SK-N-SH (cell line): ENCODE measurements at regions not wholly inside any gene's neighbourhood (a gene's known extent, or its start where the extent isn't known, plus 50 kb on each side); places are given as distances from the start of the nearest gene placed in this dataset.

Experiments used
- EZH2phosphoT487 ChIP-seq: fragments of 200-600 bp; sonication (generic); IDR thresholded peaks from 2 replicates; pipeline ENCODE4 v1.6.1; 2017; ENCODE audit warnings: low read depth, mixed run types, mild to moderate bottlenecking, antibody characterized with exemption, moderate library complexity, borderline replicate concordance
- FOSL2 ChIP-seq: IDR thresholded peaks from 2 replicates; pipeline ENCODE4 v1.4.0; 2012; ENCODE audit warnings: low read depth, mild to moderate bottlenecking, moderate library complexity, borderline replicate concordance
- FOXM1 ChIP-seq: IDR thresholded peaks from 2 replicates; pipeline ENCODE4 v1.4.0; 2012; ENCODE audit warnings: low read depth, mild to moderate bottlenecking
- TF ChIP-seq, protein P1 (sequence below): fragments of 200-600 bp; sonication (generic); IDR thresholded peaks from 2 replicates; pipeline ENCODE4 v1.6.1; 2017; ENCODE audit warnings: antibody characterized with exemption, mild to moderate bottlenecking, moderate library complexity
- TF ChIP-seq, protein P2 (sequence below): IDR thresholded peaks from 2 replicates; pipeline ENCODE4; 2012

DNA sequence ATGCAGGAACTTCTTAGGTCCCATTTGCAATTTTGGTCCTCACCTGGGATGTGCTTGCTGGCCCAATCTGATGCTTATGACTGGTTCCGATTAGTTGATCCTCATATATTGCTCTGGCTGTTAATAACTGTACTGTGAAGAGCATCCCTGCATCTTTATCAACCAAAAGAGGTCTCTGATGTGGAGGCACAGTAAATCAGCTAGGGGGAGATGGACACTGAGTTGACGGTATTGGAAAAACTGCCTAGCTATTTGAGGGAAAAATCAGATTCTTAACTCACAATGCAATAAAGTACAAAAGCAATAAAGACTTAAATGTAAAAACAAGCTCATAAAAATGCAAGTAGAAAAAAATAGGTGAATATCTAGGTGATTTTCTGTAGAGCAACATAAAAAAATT, 188.0 kb upstream of the TCF4 start:
- TF ChIP-seq, protein P1, sequence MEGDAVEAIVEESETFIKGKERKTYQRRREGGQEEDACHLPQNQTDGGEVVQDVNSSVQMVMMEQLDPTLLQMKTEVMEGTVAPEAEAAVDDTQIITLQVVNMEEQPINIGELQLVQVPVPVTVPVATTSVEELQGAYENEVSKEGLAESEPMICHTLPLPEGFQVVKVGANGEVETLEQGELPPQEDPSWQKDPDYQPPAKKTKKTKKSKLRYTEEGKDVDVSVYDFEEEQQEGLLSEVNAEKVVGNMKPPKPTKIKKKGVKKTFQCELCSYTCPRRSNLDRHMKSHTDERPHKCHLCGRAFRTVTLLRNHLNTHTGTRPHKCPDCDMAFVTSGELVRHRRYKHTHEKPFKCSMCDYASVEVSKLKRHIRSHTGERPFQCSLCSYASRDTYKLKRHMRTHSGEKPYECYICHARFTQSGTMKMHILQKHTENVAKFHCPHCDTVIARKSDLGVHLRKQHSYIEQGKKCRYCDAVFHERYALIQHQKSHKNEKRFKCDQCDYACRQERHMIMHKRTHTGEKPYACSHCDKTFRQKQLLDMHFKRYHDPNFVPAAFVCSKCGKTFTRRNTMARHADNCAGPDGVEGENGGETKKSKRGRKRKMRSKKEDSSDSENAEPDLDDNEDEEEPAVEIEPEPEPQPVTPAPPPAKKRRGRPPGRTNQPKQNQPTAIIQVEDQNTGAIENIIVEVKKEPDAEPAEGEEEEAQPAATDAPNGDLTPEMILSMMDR = peak; percentile 24; the same call in 1 of the 2 replicates
- TF ChIP-seq, protein P2, sequence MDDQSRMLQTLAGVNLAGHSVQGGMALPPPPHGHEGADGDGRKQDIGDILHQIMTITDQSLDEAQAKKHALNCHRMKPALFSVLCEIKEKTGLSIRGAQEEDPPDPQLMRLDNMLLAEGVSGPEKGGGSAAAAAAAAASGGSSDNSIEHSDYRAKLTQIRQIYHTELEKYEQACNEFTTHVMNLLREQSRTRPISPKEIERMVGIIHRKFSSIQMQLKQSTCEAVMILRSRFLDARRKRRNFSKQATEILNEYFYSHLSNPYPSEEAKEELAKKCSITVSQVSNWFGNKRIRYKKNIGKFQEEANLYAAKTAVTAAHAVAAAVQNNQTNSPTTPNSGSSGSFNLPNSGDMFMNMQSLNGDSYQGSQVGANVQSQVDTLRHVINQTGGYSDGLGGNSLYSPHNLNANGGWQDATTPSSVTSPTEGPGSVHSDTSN = no peak
- TF ChIP-seq EZH2phosphoT487 (no peak), FOXM1 (no peak), FOSL2 (no peak)
